Gastrocnemius medialis (tissue), 4 donors: ENCODE measurements at regions not wholly inside any gene's neighbourhood (a gene's known extent, or its start where the extent isn't known, plus 50 kb on each side); places are given as distances from the start of the nearest gene placed in this dataset.

ENCODE experiments used
- ATAC-seq, 2 donors: fragments of 150-250 bp; one replicate each; pipeline ENCODE4 v1.9.1; 2016
- DNase-seq, 2 donors: peaks; one replicate each; pipeline ENCODE4 v3.0.0-alpha.2; 2019
- H3K27ac ChIP-seq, 4 donors: fragments of 200-600 bp; sonication (generic); 1 replicate in 1 of 4; 2 replicates in 3 of 4; pipeline ENCODE4 v1.5.1; 2016 to 2018; ENCODE audit warnings: mild to moderate bottlenecking in 2 of 4, moderate library complexity in 1 of 4
- H3K27me3 ChIP-seq, 3 donors: fragments of 200-600 bp; sonication (generic) in 2 of 3; 1 replicate in 1 of 3; 2 replicates in 2 of 3; pipeline versions ENCODE4 v1.5.1 to v1.6.0; 2016 to 2019; ENCODE audit warnings: mild to moderate bottlenecking in 1 of 3, moderate library complexity in 1 of 3
- H3K36me3 ChIP-seq, 2 donors: fragments of 200-600 bp; sonication (generic) in 1 of 2; one replicate each; pipeline ENCODE4 v1.5.1; 2017 to 2018
- H3K4me1 ChIP-seq, 2 donors: fragments of 200-600 bp; sonication (generic) in 1 of 2; one replicate each; pipeline ENCODE4 v1.5.1; 2016 to 2017; ENCODE audit warnings: mild to moderate bottlenecking in 2 of 2
- H3K4me3 ChIP-seq, 4 donors: fragments of 200-600 bp; sonication (generic) in 3 of 4; 1 replicate in 1 of 4; 2 replicates in 3 of 4; pipeline ENCODE4 v1.5.1; 2016 to 2019; ENCODE audit warnings: mild to moderate bottlenecking in 2 of 4
- H3K9me3 ChIP-seq, 3 donors: fragments of 200-600 bp; sonication (generic) in 2 of 3; 1 replicate in 1 of 3; 2 replicates in 2 of 3; pipeline ENCODE4 v1.5.1; 2016 to 2019
- CTCF ChIP-seq, 5 experiments: fragments of 450-650 bp in 3 of 5; fragments of 200-600 bp in 2 of 5; sonication (generic) in 2 of 5; IDR thresholded peaks in 4 of 5; conservative IDR thresholded peaks in 1 of 5; 1 replicate in 4 of 5; 2 replicates in 1 of 5; pipeline ENCODE4 v1.5.1; 2016 to 2019; ENCODE audit warnings: antibody characterized with exemption in 5 of 5, mild to moderate bottlenecking in 3 of 5, moderate library complexity in 3 of 5
- POLR2A ChIP-seq, 2 donors: fragments of 450-650 bp; IDR thresholded peaks; one replicate each; pipeline ENCODE4 v1.6.1; 2017; ENCODE audit warnings: antibody characterized with exemption in 2 of 2, mild to moderate bottlenecking in 2 of 2, moderate library complexity in 2 of 2
- in situ Hi-C, 4 donors: fragments of 200-750 bp; cut with MboI; loops; one replicate each; pipeline versions ENCODE4 v1.15.0 to v1.8.0; 2017; ENCODE audit warnings: low sequenced_read_pairs in 4 of 4
- intact Hi-C: fragments of 100-400 bp; cut with DNase I; formaldehyde crosslinking; loops from one replicate; pipeline ENCODE4 v1.15.1; 2023; ENCODE audit warnings: low total_unique reads

- TF ChIP-seq CTCF (IDR thresholded peaks at IDR 0.05 in 4 of 5, conservative IDR thresholded peaks at IDR 0.05 in 1 of 5), result no peak
Observed at GRCh38 chr16:64579712-64580111, 542.2 kb downstream of the CDH11 start.

DNA sequence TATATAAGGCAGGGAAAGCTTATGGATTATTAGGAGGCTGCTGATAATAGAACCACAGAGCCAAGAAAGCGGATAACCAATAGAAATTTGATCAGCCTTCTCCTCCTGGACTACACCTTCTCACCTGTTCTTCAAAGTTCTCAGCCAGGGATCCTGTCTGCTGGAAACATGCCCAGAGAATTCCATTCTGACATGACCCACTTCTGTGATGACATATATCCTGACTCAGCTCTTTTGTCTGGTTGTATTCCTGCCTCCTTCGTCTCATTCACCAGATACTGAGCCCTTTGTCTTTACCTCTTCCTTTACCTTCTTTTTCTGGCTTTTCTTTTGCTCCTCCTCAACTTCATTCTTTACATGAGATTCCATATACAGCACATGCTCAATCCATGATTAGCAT lies 576.1 kb downstream of the CDH11 start:
- TF ChIP-seq CTCF (IDR thresholded peaks at IDR 0.05 in 4 of 5, conservative IDR thresholded peaks at IDR 0.05 in 1 of 5), result no peak
- no peak for TF ChIP-seq POLR2A (IDR thresholded peaks at IDR 0.05)
- Histone ChIP-seq H3K27ac (no peak overlapping the region), H3K4me1 (peaks cover 0 to 7% of the 10 kb centered on the region in 2 donors), H3K27me3 (no peaks in the 10 kb centered on the region), H3K9me3 (no peaks in the 10 kb centered on the region), H3K4me3 (no peak overlapping the region), H3K36me3 (no peaks in the 10 kb centered on the region)
- in situ Hi-C loops, result no loop called here
- DNase-seq (no peak), ATAC-seq (peak; percentile 56 to 65)
- intact Hi-C loops, result no loop called here

More at GRCh38 chr16:64579712-64580111, 542.2 kb downstream of the CDH11 start:
- ATAC-seq (no peak), DNase-seq (no peak)
- Histone ChIP-seq H3K27me3 (no peaks in the 10 kb centered on the region), H3K36me3 (no peaks in the 10 kb centered on the region), H3K4me3 (no peak overlapping the region), H3K4me1 (no peaks in the 10 kb centered on the region), H3K9me3 (no peaks in the 10 kb centered on the region), H3K27ac (no peak overlapping the region)
- in situ Hi-C loops (no loop called here), intact Hi-C loops (no loop called here)

DNA sequence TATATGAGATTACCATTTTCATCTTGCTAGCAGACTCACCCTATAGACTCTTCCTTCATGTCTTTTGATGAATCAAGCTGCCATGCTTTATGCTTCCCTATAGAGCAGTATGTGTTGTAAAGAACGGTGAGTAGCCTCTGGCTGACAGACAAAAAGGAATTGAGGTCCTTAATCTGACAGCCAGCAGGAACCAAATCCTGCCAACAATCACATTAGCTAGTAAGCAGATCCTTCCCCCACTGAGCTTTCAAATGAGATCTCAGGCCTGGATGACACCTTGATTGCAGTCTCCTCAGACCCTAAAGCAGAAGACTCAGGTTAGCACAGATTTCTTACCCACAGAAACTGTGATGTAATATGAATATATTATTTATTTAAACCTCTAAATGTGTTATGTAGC lies 577.0 kb downstream of the CDH11 start:
- Histone ChIP-seq H3K4me3 (no peak overlapping the region), H3K27ac (no peak overlapping the region), H3K27me3 (no peaks in the 10 kb centered on the region), H3K4me1 (peaks cover 0 to 7% of the 10 kb centered on the region in 2 donors), H3K9me3 (no peaks in the 10 kb centered on the region), H3K36me3 (no peaks in the 10 kb centered on the region)
- intact Hi-C loops (no loop called here), in situ Hi-C loops (no loop called here)
- no peak for TF ChIP-seq POLR2A (IDR thresholded peaks at IDR 0.05)
- TF ChIP-seq CTCF (IDR thresholded peaks at IDR 0.05 in 4 of 5, conservative IDR thresholded peaks at IDR 0.05 in 1 of 5), result no peak
- no peak for DNase-seq
- no peak for ATAC-seq

DNA sequence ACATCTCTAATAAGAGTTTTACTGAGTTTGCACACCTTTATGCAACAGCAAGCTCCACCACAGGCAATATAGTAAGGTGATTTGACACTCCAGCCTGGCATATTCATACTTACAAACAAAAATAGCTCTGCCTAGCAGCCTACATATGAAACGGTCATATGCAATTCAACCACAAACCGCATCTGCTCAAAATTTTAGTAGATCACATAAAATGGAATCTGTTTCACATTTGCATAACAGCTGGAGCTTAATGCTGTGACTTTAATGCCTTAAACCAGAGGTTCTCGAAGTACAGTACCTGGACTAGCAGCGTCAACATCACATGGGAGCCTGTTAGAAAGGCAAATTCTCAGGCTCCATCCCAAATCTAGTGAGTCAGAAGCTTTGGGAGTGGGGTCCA lies 578.4 kb downstream of the CDH11 start:
- in situ Hi-C loops, result no loop called here
- no peak for TF ChIP-seq POLR2A (IDR thresholded peaks at IDR 0.05)
- no peak for TF ChIP-seq CTCF (IDR thresholded peaks at IDR 0.05 in 4 of 5, conservative IDR thresholded peaks at IDR 0.05 in 1 of 5)
- ATAC-seq, result no peak
- H3K9me3 ChIP-seq, result no peaks in the 10 kb centered on the region
- H3K4me3 ChIP-seq, result no peak overlapping the region
- DNase-seq, result no peak
- intact Hi-C loops, result no loop called here
- H3K27me3 ChIP-seq, result no peaks in the 10 kb centered on the region
- H3K4me1 ChIP-seq, result peaks cover 0 to 7% of the 10 kb centered on the region in 2 donors
- H3K27ac ChIP-seq, result no peak overlapping the region
- no peaks in the 10 kb centered on the region for H3K36me3 ChIP-seq

- no peak overlapping the region for H3K4me3 ChIP-seq
- H3K27ac ChIP-seq, result no peak overlapping the region
- intact Hi-C loops (no loop called here), in situ Hi-C loops (no loop called here)
- TF ChIP-seq CTCF (IDR thresholded peaks at IDR 0.05 in 4 of 5, conservative IDR thresholded peaks at IDR 0.05 in 1 of 5) (no peak), POLR2A (IDR thresholded peaks at IDR 0.05) (no peak)
- no peaks in the 10 kb centered on the region for H3K36me3 ChIP-seq
- peaks cover 0 to 7% of the 10 kb centered on the region in 2 donors for H3K4me1 ChIP-seq
- no peak for ATAC-seq
- no peak for DNase-seq
- no peaks in the 10 kb centered on the region for H3K27me3 ChIP-seq
- no peaks in the 10 kb centered on the region for H3K9me3 ChIP-seq
Observed at GRCh38 chr16:64543031-64543430, 578.8 kb downstream of the CDH11 start.
